Inflammatory macrophage treated with lipopolysaccharide for 4 hours (primary cell): ENCODE measurements at regions not wholly inside any gene's neighbourhood (a gene's known extent, or its start where the extent isn't known, plus 50 kb on each side); places are given as distances from the start of the nearest gene placed in this dataset.

Experiments used
- DNase-seq: peaks from one replicate; pipeline ENCODE4 v3.0.0-alpha.2; 2020

GRCh38 chr2:65666156-65666725 is 233.8 kb upstream of the SPRED2 start:
- DNase-seq = peak; percentile 20

GRCh38 chr2:65664931-65665330 is 232.5 kb upstream of the SPRED2 start:
- no peak for DNase-seq

- no peak for DNase-seq
Observed at GRCh38 chr2:65663831-65664407, 231.5 kb upstream of the SPRED2 start.

- no peak for DNase-seq
Observed at GRCh38 chr2:65662654-65663432, 230.4 kb upstream of the SPRED2 start.

- no peak for DNase-seq
Observed at GRCh38 chr2:65661980-65662653, 229.7 kb upstream of the SPRED2 start.

- no peak for DNase-seq
Observed at GRCh38 chr2:65660340-65660739, 227.9 kb upstream of the SPRED2 start.

- no peak for DNase-seq
Observed at GRCh38 chr2:65658881-65659280, 226.5 kb upstream of the SPRED2 start.

GRCh38 chr2:65658266-65658665 is 225.9 kb upstream of the SPRED2 start:
- no peak for DNase-seq

- no peak for DNase-seq
Observed at GRCh38 chr2:65656160-65656718, 223.8 kb upstream of the SPRED2 start.

- DNase-seq = no peak
Observed at GRCh38 chr2:65655000-65655399, 222.6 kb upstream of the SPRED2 start.

GRCh38 chr2:65654496-65654895 is 222.1 kb upstream of the SPRED2 start:
- no peak for DNase-seq

- DNase-seq = no peak
Observed at GRCh38 chr2:65652066-65652465, 219.7 kb upstream of the SPRED2 start.

- no peak for DNase-seq
Observed at GRCh38 chr2:65649811-65650589, 217.6 kb upstream of the SPRED2 start.

GRCh38 chr2:65647249-65647842 is 214.9 kb upstream of the SPRED2 start:
- DNase-seq = no peak

- no peak for DNase-seq
Observed at GRCh38 chr2:65640793-65641103, 208.3 kb upstream of the SPRED2 start.

GRCh38 chr2:65639156-65639864 is 206.9 kb upstream of the SPRED2 start:
- DNase-seq = no peak

- DNase-seq = peak; percentile 36
Observed at GRCh38 chr2:65638443-65638842, 206.0 kb upstream of the SPRED2 start.

GRCh38 chr2:65636813-65637483 is 204.5 kb upstream of the SPRED2 start:
- no peak for DNase-seq

- no peak for DNase-seq
Observed at GRCh38 chr2:65636024-65636423, 203.6 kb upstream of the SPRED2 start.

GRCh38 chr2:65634304-65634703 is 201.9 kb upstream of the SPRED2 start:
- no peak for DNase-seq

- peak; percentile 80 for DNase-seq
Observed at GRCh38 chr2:65630643-65631042, 198.2 kb upstream of the SPRED2 start.
